Type B pancreatic cell (in vitro differentiated cells): ENCODE measurements at regions not wholly inside any gene's neighbourhood (a gene's known extent, or its start where the extent isn't known, plus 50 kb on each side); places are given as distances from the start of the nearest gene placed in this dataset.
"Not testable (repeated sequence)": the region's sequence is repeated elsewhere in the genome, so short reads cannot be mapped to it uniquely, and the experiment has no call there.

ENCODE experiments used
- DNase-seq: peaks from one replicate; pipeline ENCODE4 v3.0.0; 2021; ENCODE audit warnings: mixed read lengths; ENCODE audit not compliant: unreplicated experiment; ENCODE audit errors: extremely low spot score
- H3K27ac Mint-ChIP-seq: 2 replicates; pipeline ENCODE4 v1.8.0; 2021; ENCODE audit warnings: mild to moderate bottlenecking, mixed read lengths
- H3K27me3 Mint-ChIP-seq: 2 replicates; pipeline ENCODE4 v1.8.0; 2021; ENCODE audit warnings: mixed read lengths
- H3K36me3 Mint-ChIP-seq: 2 replicates; pipeline ENCODE4 v1.8.0; 2021; ENCODE audit warnings: mixed read lengths
- H3K4me1 Mint-ChIP-seq: one replicate; pipeline ENCODE4 v1.8.0; 2021; ENCODE audit warnings: mixed read lengths; ENCODE audit not compliant: unreplicated experiment
- H3K4me3 Mint-ChIP-seq: 2 replicates; pipeline ENCODE4 v1.8.0; 2021; ENCODE audit warnings: mild to moderate bottlenecking, mixed read lengths
- H3K9me3 Mint-ChIP-seq: 2 replicates; pipeline ENCODE4 v1.8.0; 2021; ENCODE audit warnings: mixed read lengths
- TF ChIP-seq, protein P1 (sequence below): fragments of 200-600 bp; sonication (generic); conservative IDR thresholded peaks from 2 replicates; pipeline ENCODE4 v1.5.0; 2021; ENCODE audit warnings: antibody characterized with exemption, mild to moderate bottlenecking

DNA sequence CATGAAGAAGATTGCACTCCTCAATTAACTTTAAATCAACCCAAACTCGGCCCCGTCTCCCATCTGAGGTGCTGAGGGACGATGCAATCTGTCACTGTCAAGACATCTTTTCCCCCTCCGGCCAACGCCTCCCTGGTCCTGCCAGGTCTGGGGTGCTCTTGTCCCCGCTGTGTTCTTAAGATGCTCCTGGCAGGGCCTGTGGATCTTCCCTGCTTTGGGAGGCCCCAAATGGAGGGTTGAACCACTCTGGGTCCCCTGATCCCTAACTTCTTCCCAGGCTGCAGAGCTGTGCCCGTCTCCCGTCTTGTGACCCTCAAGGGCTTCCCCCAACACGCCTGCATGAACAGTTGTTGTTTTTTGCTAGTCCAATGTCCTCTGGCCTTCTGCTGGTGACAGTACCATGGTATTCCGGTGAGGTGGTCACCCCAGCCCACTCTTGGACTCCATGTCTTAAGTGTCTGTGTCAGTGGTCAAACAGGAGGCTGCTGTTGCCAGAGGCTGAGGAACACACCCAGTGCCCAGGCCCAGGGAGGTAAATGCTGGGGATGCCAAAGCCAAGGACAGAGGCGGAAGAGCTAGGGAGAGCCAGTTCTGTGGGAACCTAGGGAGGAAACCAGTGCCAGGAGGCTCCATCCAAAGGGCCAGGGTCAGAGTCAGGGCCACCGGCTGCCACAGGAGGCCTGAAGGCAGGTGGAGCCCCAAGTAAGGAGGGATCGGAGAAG lies 70.6 kb upstream of the SHANK2 start:
- no peak for DNase-seq
- no peaks in the 10 kb centered on the region for H3K4me1 Mint-ChIP-seq
- no peaks in the 10 kb centered on the region for H3K36me3 Mint-ChIP-seq
- TF ChIP-seq, protein P1, sequence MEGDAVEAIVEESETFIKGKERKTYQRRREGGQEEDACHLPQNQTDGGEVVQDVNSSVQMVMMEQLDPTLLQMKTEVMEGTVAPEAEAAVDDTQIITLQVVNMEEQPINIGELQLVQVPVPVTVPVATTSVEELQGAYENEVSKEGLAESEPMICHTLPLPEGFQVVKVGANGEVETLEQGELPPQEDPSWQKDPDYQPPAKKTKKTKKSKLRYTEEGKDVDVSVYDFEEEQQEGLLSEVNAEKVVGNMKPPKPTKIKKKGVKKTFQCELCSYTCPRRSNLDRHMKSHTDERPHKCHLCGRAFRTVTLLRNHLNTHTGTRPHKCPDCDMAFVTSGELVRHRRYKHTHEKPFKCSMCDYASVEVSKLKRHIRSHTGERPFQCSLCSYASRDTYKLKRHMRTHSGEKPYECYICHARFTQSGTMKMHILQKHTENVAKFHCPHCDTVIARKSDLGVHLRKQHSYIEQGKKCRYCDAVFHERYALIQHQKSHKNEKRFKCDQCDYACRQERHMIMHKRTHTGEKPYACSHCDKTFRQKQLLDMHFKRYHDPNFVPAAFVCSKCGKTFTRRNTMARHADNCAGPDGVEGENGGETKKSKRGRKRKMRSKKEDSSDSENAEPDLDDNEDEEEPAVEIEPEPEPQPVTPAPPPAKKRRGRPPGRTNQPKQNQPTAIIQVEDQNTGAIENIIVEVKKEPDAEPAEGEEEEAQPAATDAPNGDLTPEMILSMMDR = no peak
- no peak overlapping the region for H3K4me3 Mint-ChIP-seq
- no peak overlapping the region for H3K27ac Mint-ChIP-seq
- H3K27me3 Mint-ChIP-seq = no peaks in the 10 kb centered on the region
- H3K9me3 Mint-ChIP-seq = peaks cover 10% of the 10 kb centered on the region

DNA sequence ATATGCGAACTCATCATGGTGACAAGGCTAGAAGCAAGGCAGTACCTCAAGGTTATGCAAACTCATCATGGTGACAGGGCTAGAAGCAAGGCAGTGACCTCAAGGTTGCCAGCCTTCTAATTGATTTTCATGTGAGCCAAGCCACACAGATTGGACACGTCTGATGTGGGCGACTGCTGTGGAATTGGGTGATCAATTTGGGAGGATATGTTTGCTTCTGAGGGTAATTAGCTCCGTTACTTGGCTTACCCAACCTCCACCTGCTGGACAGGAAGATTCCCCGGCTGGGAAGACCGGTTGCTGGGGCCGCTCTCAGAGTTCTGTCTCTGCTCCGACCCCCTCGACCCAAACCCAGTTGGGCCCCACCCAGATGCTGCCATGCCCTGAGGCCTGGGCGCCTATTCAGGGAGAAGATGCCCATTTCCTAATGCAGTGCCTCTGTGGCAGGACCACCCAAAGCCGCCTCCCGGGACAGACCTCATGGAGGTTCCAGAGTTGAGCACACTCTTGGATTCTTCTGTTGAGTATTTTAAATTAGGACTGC lies 69.9 kb upstream of the SHANK2 start:
- no peaks in the 10 kb centered on the region for H3K27me3 Mint-ChIP-seq
- H3K9me3 Mint-ChIP-seq = peaks cover 10% of the 10 kb centered on the region
- TF ChIP-seq, protein P1 = no peak
- no peaks in the 10 kb centered on the region for H3K36me3 Mint-ChIP-seq
- H3K27ac Mint-ChIP-seq = no peak overlapping the region
- no peak overlapping the region for H3K4me3 Mint-ChIP-seq
- no peak for DNase-seq
- H3K4me1 Mint-ChIP-seq = no peaks in the 10 kb centered on the region

DNA sequence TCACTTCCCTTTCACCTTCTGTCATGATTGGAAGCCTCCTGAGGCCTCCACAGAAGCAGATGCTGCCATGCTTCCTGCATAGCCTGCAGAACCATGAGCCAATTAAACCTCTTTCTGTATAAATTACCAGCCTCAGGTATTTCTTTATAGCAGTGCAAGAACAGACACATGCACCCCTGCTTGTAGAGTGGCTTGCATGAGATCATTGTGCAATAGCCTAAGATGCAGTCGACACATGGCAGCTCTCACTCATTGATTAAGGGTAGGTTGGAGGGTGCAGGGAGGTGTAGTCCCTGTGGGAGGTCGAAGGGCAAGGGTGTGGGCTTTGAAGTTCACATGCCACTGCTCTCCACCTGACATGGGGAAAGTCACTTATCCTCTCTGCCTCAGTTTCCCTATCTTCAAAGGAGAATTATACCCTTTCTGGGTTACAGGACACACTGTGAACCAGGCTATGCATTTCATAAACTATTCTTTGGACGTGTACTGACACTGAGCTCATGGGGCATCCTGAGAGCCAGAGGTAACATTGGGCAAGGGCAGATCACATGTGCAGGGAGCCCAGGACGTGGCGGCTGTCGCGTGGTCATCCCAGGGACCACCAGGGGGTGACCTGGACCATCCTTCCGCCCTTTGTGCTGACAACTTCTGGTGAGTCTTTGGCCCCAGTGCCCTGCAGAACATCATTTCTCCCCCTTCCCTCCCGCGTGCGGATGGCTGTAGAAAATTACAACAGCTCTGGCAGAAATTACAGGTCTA lies 69.2 kb upstream of the SHANK2 start:
- Mint-ChIP-seq H3K9me3 (peaks cover 10% of the 10 kb centered on the region), H3K4me1 (no peaks in the 10 kb centered on the region), H3K4me3 (no peak overlapping the region), H3K27ac (no peak overlapping the region), H3K27me3 (no peaks in the 10 kb centered on the region), H3K36me3 (no peaks in the 10 kb centered on the region)
- TF ChIP-seq, protein P1 = no peak
- DNase-seq = no peak

DNA sequence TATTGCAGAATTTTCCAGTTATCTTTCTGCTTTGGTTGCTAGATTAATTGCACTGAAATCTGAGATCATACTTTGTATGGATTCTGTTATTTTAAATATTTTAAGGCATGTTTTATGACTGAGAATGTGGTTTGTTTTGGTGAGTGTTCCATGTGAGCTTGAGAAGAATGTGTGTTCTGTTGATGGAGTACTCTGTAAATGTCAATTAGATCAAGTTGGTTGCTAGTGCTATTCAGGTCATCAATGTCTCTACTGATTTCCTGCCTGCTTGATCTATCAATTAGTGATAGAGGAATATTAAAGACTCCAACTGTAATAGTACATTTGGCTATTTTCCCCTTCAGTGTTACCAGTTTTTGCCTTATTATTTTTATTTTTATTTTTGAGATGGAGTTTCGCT lies 64.3 kb upstream of the SHANK2 start:
- DNase-seq = no peak
- TF ChIP-seq, protein P1 = no peak
- H3K4me3 Mint-ChIP-seq = no peak overlapping the region
- H3K27me3 Mint-ChIP-seq = peaks cover 3% of the 10 kb centered on the region
- peaks cover 10% of the 10 kb centered on the region for H3K9me3 Mint-ChIP-seq
- no peak overlapping the region for H3K27ac Mint-ChIP-seq
- H3K36me3 Mint-ChIP-seq = no peaks in the 10 kb centered on the region
- H3K4me1 Mint-ChIP-seq = no peaks in the 10 kb centered on the region

DNA sequence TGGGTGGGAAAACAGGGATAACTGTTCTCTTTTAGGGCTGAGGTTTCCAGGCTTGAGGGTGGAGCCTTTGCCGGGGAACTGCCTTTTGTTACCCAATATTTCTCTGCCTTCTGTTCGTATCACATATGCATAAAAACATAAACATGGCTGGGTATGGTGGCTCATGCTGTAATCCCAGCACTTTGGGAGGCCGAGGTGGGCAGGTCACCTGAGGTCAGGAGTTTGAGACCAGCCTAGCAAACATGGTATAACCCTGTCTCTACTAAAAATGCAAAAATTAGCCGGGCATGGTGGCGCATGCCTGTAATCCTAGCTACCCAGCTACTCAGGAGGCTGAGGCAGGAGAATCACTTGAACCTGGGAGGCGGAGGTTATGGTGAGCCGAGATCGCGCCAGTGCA lies 60.2 kb upstream of the SHANK2 start:
- not testable (repeated sequence) for DNase-seq, H3K9me3 Mint-ChIP-seq, H3K4me3 Mint-ChIP-seq, H3K4me1 Mint-ChIP-seq, H3K27me3 Mint-ChIP-seq, H3K36me3 Mint-ChIP-seq, H3K27ac Mint-ChIP-seq

DNA sequence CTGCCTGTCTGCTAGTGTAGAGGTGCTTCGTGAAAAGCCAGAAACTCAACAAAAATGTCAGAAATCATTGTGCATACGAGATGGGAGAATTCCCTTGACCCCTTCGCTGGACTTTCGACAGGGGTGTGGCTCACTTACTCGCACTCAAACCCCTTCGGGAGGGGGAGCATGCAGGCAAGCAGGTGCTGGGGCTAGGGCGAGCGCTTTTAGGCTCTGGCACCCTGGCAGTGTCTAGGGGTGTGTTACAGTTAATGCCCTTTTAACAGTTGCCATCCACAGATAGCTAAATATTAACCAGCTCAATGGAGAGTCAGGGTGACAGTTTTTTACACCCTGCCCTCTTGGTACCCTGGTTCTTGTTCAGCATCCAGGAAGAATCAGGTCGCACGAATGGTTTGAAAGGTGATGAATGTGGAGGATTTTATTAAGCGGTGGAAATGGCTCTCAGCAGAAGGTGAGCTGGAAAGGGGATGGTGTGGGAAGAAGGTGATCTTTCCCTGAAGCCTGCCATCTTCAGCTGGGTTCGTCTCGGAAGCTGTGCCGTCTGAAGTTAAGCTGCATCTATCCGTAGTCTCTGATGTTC lies 59.6 kb upstream of the SHANK2 start:
- peak; percentile 45 for DNase-seq

More for the DNA sequence above, 59.6 kb upstream of the SHANK2 start:
- Mint-ChIP-seq H3K9me3 (no peaks in the 10 kb centered on the region), H3K36me3 (no peaks in the 10 kb centered on the region), H3K27me3 (peaks cover 3% of the 10 kb centered on the region), H3K4me3 (no peak overlapping the region), H3K27ac (no peak overlapping the region), H3K4me1 (peaks cover 5% of the 10 kb centered on the region)
- TF ChIP-seq, protein P1 = no peak
